Stimulated activated memory B cell treated with anti-CD40 and anti-IgM and Interleukin-4, amounts not matched to agents 10 μg/mL and 1 μg/mL and 100 μg/mL, for 72 hours (primary cell): ENCODE measurements at regions not wholly inside any gene's neighbourhood (a gene's known extent, or its start where the extent isn't known, plus 50 kb on each side); places are given as distances from the start of the nearest gene placed in this dataset.
A peak's percentile ranks its signal among the peaks of the same experiment; 100 is the strongest.

Experiments
- ATAC-seq: fragments of 150-1000 bp; cut with Tn5 transposase; 2 replicates; pipeline ENCODE4 v1.10.0; 2021
- H3K27ac Mint-ChIP-seq: one replicate; pipeline ENCODE4 v1.8.0; 2022; ENCODE audit warnings: mild to moderate bottlenecking, mixed read lengths
- H3K27me3 Mint-ChIP-seq: one replicate; pipeline ENCODE4 v1.8.0; 2022; ENCODE audit warnings: mixed read lengths
- H3K36me3 Mint-ChIP-seq: one replicate; pipeline ENCODE4 v1.8.0; 2022; ENCODE audit warnings: mixed read lengths
- H3K4me1 Mint-ChIP-seq: one replicate; pipeline ENCODE4 v1.8.0; 2022; ENCODE audit warnings: mixed read lengths
- H3K4me3 Mint-ChIP-seq: one replicate; pipeline ENCODE4 v1.8.0; 2022; ENCODE audit warnings: mild to moderate bottlenecking, moderate library complexity, mixed read lengths
- H3K9me3 Mint-ChIP-seq: one replicate; pipeline ENCODE4 v1.8.0; 2022; ENCODE audit warnings: mixed read lengths

DNA sequence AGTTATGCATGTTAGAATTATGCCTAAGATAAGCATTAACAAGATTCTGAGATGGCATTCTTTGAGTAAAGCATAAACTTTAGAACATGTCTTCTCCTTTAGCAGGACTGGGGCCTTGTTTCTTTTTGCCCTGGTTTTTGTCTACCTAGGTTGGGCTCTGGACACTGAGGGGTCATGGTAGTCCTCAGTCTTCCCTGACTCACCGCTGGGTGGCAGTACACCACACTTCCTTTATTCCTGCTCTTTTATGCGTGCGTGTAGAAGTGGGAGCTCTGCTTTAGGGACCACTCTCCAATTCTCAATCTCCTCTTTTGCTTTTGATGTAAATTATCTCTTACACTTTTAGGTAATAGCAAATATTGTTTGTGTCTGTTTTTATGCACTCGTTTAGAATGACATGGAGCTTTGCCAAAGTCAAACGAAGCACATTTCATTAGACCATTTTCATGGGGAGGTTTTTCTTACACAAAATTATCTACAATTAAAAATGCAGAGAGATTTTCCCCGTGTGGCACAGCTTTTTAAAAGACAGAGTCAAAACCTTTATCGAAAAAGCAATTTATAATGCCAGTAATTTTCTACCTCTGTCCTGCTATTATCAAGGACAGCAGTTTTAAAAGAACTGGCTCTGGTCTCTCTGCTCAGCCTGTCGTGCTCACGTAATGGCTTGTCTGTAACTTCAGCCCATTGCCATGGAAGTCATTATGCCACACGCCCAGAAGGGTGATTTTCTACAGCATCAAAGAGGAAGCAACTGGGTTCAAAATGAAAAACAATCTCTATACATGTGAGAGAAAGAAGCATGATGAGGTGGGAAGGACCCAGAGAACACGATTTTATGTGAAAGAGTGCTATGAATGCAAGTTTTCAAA, 413.9 kb downstream of the COG6 start:
- Mint-ChIP-seq H3K27ac (peak overlapping the region; percentile 69), H3K36me3 (no peaks in the 10 kb centered on the region), H3K9me3 (no peaks in the 10 kb centered on the region), H3K27me3 (no peaks in the 10 kb centered on the region), H3K4me1 (peaks cover 22% of the 10 kb centered on the region), H3K4me3 (peak overlapping the region; percentile 14)
- peak; percentile 85 for ATAC-seq

DNA sequence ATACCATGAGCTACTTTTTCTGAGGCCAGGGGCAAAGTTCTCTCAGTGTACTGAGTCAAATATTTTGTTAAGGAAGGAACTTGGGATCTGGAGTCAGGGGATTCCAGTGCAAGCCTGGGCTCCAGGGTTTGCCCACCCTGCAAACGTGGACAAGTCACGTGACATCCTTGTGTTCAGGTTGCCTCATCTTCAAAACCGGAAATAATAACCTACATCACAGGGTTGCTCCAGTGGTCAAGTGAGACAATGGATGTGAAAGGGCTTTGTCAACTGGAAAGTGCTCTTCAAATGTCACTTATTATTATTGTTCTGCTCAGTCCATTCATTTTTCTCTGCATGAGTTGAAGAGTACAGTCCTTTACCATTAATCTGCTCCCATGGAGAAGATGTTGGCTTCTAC, 414.9 kb downstream of the COG6 start:
- no peak overlapping the region for H3K27ac Mint-ChIP-seq
- H3K4me1 Mint-ChIP-seq, result peaks cover 16% of the 10 kb centered on the region
- no peaks in the 10 kb centered on the region for H3K27me3 Mint-ChIP-seq
- no peaks in the 10 kb centered on the region for H3K36me3 Mint-ChIP-seq
- H3K4me3 Mint-ChIP-seq, result no peak overlapping the region
- no peak for ATAC-seq
- no peaks in the 10 kb centered on the region for H3K9me3 Mint-ChIP-seq

DNA sequence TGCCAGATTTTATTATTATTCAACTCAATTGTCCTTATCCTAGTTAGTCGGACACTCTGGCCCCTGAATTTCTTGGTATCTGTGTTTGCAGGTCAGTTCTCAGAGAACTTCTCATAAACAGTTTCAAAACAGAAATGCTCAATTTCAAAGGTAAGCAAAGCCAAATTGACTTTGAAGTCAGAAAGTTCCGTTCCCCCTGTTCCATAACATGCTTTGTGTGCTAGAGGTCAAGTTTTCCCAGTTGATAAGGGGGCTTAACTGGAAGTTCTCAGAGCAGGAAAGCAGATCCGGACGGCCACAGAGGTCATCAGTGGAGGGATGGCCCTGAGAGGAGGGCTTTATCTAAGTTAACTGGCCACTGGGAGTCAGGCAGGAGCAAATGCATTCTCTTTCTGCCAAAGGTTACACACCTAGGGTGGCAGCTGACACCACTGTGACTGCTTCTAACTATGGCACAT, 417.2 kb downstream of the COG6 start:
- Mint-ChIP-seq H3K9me3 (peaks cover 3% of the 10 kb centered on the region), H3K4me3 (no peak overlapping the region)

DNA sequence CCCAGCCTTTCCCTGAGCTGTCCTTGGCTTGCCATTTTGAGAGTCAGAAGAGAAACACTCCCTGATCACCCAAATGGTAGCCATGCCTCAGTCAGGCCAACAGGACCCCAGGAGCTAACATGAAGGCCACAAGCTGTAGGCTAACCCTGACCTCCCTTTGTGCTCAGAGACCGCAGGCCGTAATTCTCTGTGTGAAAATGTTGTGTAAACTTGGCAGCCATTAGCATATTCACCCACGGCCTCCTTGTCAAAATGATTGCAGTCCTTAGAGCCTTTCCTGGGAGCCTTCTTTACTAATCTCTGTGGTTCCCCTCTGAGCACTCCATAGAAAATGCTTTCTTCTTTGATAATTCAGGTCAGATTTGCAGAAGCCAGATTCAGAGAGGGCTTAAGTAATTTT, 418.9 kb downstream of the COG6 start:
- Mint-ChIP-seq H3K4me1 (peaks cover 10% of the 10 kb centered on the region), H3K27ac (no peak overlapping the region), H3K9me3 (peaks cover 3% of the 10 kb centered on the region), H3K36me3 (no peaks in the 10 kb centered on the region), H3K4me3 (no peak overlapping the region), H3K27me3 (no peaks in the 10 kb centered on the region)
- ATAC-seq, result no peak

More for the DNA sequence above, 417.2 kb downstream of the COG6 start:
- H3K27ac Mint-ChIP-seq, result no peak overlapping the region
- H3K27me3 Mint-ChIP-seq, result no peaks in the 10 kb centered on the region
- no peak for ATAC-seq
- H3K4me1 Mint-ChIP-seq, result peaks cover 16% of the 10 kb centered on the region
- no peaks in the 10 kb centered on the region for H3K36me3 Mint-ChIP-seq

DNA sequence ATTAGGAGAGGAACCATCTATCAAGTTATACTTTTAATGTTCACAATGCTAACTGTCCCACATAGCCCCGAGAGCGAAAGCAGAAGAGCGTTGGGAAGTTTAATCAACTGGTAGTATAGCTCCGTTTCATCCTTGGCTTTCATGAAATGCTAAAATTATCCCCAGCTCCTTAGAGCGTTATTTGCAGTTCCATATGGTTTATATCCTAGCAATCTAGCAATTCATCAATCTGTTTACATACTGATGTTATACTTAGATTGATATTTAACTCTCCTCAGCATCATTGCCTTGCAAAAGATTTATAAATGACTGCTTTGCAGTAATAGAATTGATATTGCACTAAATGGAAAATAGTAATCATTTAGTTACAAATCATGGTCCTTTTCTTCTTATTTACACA, 419.8 kb downstream of the COG6 start:
- Mint-ChIP-seq H3K36me3 (no peaks in the 10 kb centered on the region), H3K9me3 (peaks cover 3% of the 10 kb centered on the region), H3K27me3 (no peaks in the 10 kb centered on the region), H3K4me1 (peaks cover 6% of the 10 kb centered on the region), H3K4me3 (no peak overlapping the region), H3K27ac (no peak overlapping the region)
- ATAC-seq, result no peak

DNA sequence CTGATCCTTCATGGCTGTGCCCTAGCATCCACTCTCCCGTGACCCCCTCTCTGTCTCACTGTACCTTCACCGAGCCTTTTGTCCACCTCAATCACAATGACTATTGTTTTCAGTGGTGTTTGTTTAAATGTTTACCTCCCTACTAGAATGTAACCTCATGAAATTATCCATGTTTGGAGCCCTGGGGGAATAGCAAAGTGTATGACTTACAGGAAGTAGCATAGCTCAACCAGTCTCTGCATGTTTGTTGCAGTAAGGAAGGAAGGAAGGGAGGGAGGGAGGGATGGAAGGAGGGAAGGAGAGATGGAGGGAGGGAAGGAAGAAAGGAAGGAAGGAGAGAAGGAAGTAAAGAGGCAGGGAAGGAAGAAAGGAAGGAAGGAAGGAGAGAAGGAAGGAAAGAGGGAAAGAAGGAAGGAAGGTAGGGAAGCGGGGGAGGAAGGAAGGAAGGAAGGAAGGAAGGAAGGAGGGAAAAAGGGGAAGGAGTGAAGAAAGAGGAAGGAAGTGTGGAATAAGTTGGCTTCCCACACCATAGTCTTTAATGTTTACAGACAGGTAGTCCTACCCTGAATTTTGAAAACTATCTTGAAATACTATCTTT, 421.4 kb downstream of the COG6 start:
- H3K36me3 Mint-ChIP-seq, result no peaks in the 10 kb centered on the region
- H3K9me3 Mint-ChIP-seq, result peaks cover 3% of the 10 kb centered on the region
- H3K4me1 Mint-ChIP-seq, result no peaks in the 10 kb centered on the region
- ATAC-seq, result no peak
- no peaks in the 10 kb centered on the region for H3K27me3 Mint-ChIP-seq
- no peak overlapping the region for H3K27ac Mint-ChIP-seq
- no peak overlapping the region for H3K4me3 Mint-ChIP-seq

DNA sequence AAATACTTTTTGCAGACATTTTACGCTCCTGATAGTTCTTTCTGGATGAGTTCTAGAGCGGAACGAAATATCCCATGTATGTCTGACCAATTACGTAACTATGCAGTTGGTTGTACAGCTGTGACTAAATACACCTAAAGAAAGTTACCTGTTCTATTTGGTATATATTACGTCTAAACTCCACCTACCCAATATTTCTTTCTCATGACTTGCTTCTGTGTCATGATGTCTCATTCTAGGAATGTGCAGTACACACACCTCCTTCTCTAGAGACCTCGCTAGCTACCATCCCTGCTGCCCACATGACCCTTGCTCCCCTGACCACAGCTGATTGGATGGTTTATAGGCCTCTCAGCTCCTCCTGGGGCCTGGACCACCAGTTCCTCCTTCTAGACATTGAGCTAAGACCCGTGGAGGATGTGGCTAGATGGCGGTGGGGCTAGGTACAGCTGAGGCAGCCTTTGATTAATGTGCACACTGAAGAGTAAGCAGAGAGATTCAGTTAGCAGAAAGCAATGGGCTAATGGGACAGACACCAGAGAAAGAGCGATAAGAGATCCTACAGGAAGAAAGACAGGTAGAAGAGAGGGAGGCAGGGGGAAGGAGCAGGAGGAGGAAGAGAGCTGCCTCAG, 422.1 kb downstream of the COG6 start:
- H3K27ac Mint-ChIP-seq, result no peak overlapping the region
- ATAC-seq, result no peak
- no peaks in the 10 kb centered on the region for H3K27me3 Mint-ChIP-seq
- no peak overlapping the region for H3K4me3 Mint-ChIP-seq
- peaks cover 3% of the 10 kb centered on the region for H3K9me3 Mint-ChIP-seq
- H3K4me1 Mint-ChIP-seq, result no peaks in the 10 kb centered on the region
- H3K36me3 Mint-ChIP-seq, result no peaks in the 10 kb centered on the region

DNA sequence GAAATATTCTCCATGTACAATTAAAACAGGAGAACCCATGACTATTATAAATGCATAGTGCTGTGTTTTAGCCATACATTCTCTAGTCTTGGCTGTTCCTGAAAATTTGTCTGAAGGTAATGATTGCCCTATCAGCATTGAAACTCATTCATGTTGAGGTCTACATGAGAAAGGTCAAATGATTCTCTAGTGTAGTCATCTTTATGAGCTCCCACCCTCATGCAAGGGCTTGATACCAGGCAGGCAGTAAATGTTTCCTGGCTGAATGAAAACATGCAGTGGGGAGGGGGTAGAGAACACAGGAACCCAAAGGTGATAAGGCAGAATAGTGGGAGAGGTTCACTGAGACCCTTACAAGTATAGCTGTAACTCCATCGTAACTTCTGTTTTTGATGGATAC, 424.3 kb downstream of the COG6 start:
- Mint-ChIP-seq H3K4me3 (no peak overlapping the region), H3K36me3 (no peaks in the 10 kb centered on the region)
- ATAC-seq, result no peak

DNA sequence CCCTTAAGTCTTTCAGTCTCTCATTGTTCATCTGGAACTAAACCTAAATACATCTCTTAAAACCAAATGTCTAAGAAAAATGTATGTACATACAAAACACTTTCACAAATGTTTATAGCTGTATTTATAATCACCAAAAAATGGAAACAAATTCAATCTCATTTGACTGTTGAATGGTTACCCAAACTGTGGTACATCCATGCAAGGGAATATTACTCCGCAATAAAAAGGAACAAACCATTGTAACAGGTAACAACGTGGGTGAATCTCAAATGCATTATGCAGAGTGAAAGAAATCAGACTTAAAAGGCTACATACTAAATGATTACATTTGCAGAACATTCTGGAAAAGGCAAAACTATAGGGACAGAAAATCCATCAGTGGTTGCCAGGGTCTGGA, 425.2 kb downstream of the COG6 start:
- Mint-ChIP-seq H3K27ac (no peak overlapping the region), H3K4me3 (no peak overlapping the region), H3K36me3 (no peaks in the 10 kb centered on the region), H3K9me3 (peaks cover 3% of the 10 kb centered on the region), H3K4me1 (no peaks in the 10 kb centered on the region), H3K27me3 (no peaks in the 10 kb centered on the region)
- no peak for ATAC-seq

More for the DNA sequence above, 424.3 kb downstream of the COG6 start:
- H3K9me3 Mint-ChIP-seq, result peaks cover 3% of the 10 kb centered on the region
- no peaks in the 10 kb centered on the region for H3K27me3 Mint-ChIP-seq
- H3K27ac Mint-ChIP-seq, result no peak overlapping the region
- H3K4me1 Mint-ChIP-seq, result no peaks in the 10 kb centered on the region

DNA sequence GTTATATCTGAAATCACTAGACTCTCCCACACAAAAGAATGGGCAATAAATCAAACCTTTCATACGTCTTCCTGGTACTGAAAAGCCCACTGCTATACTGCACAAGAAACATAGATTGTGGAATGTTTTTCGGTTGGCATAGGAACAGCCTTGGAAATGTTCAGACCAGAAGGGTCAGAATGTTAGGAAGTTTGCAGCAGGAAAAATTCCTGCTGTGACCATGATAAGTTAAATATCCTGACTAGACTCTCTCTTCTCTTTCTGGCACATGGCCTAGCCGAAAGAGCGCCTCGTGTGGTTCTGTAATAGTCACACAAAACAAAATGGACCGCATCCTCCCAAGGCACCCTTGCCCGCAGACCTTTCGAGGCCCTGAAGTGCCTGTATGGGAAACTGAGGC, 427.2 kb downstream of the COG6 start:
- H3K9me3 Mint-ChIP-seq, result no peaks in the 10 kb centered on the region
- ATAC-seq, result no peak
- no peaks in the 10 kb centered on the region for H3K4me1 Mint-ChIP-seq
- no peaks in the 10 kb centered on the region for H3K36me3 Mint-ChIP-seq
- H3K4me3 Mint-ChIP-seq, result no peak overlapping the region
- H3K27me3 Mint-ChIP-seq, result no peaks in the 10 kb centered on the region
- H3K27ac Mint-ChIP-seq, result no peak overlapping the region

DNA sequence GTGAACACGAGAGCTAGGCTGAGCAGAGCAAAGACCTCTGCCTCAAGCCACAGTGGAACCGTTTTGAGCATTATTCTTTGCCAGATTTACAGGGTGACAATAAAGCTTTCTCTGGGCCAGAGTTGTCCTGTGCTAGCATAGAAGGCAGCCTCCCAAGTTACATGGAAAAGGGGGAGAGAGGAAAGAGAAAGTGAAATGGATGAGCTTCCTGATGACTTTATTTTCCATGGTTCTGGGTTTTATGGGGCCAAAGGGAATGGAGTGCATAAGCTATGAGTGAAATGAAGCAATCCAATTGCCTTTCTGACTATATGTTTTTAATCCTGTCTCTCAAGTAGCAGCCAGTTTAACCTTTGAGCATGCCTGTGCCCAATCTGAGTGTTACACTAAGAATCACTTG, 428.4 kb downstream of the COG6 start:
- no peaks in the 10 kb centered on the region for H3K9me3 Mint-ChIP-seq
- no peaks in the 10 kb centered on the region for H3K4me1 Mint-ChIP-seq
- ATAC-seq, result no peak

DNA sequence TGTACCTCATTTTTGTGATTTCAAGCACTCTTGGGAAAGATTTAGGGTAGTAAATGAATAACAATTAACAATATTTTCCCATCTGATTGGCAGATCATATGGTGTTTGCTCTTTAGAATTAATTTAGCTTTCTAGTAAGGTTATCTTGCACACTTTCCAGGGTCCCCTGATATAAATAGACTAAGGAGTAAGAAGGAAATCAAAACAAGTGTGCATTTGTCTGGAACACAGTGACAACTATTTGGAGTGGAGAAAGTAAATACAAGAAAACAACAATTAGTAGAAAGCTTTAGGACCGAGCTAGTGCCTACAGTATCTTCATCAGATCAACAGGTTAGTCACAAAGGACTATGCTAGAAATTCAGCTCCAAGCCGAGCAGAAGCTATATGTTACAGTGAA, 429.5 kb downstream of the COG6 start:
- H3K36me3 Mint-ChIP-seq, result no peaks in the 10 kb centered on the region
- no peak overlapping the region for H3K27ac Mint-ChIP-seq

More for the DNA sequence above, 428.4 kb downstream of the COG6 start:
- no peaks in the 10 kb centered on the region for H3K36me3 Mint-ChIP-seq
- no peaks in the 10 kb centered on the region for H3K27me3 Mint-ChIP-seq
- no peak overlapping the region for H3K4me3 Mint-ChIP-seq
- H3K27ac Mint-ChIP-seq, result no peak overlapping the region

DNA sequence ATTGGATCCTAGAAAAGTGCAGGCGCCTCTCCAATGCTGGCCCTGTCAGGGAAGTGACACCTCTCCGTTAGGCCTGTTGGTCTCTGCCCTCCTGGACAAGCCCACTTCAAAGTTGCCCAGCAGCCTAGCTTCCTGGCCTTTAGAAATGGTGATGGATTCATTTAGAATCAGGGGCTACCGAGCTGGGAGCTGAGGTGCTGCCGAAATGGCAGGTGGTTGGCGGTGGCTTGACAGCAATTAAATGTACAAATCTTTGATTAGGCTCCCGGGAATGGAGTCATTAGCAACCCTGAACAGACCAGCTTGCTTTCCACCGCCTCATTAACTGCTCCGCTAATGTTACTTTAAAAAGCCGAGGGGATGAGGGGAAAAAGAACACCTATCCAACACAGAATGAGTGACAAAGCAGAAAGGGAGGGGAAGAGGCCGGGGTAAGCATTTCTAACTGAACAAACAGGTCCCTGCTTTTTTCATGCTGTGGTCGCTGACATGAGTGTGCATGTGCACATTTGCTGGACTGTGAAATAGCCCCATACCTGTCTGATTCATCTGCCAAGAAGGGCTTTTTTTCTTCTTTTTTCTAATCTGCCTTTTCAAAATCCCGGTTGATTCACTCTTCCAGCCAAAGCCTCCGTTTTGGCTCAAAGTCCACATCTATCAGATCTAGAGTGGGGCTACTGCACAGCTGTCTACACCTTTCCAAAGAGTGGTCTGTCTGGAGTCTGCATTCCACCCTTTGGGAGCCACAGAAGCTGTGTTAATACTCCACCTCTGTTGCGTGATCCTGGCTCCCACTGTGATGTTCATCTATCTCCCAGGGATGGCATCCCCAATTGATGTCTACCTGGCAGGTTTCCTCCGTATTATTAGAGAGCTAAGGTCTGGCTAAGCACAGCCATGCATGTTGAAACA, 431.9 kb downstream of the COG6 start:
- H3K4me1 Mint-ChIP-seq, result no peaks in the 10 kb centered on the region
- no peaks in the 10 kb centered on the region for H3K9me3 Mint-ChIP-seq
- no peaks in the 10 kb centered on the region for H3K36me3 Mint-ChIP-seq
- H3K27ac Mint-ChIP-seq, result no peak overlapping the region
- no peak for ATAC-seq
- no peaks in the 10 kb centered on the region for H3K27me3 Mint-ChIP-seq
- no peak overlapping the region for H3K4me3 Mint-ChIP-seq

More for the DNA sequence above, 429.5 kb downstream of the COG6 start:
- Mint-ChIP-seq H3K4me1 (no peaks in the 10 kb centered on the region), H3K4me3 (no peak overlapping the region), H3K9me3 (no peaks in the 10 kb centered on the region), H3K27me3 (no peaks in the 10 kb centered on the region)
- no peak for ATAC-seq

DNA sequence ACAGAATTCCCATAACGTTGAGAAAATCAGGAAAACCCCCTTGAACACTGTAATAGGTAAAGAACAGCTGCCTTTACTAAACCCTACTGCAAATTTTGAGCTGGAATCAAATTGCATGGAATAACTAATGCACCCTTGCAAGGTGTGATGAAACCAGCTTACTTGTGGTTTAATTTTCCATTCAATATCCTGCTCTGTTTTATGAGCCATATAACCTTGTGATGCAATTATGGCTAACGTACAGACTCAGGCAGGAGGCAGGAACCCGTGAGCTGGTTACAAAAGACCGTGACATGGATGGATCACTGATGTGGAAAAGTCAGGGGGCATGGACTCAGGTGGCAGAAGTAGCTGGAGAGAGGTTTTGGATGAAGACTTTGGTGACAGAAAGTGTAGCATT, 438.6 kb downstream of the COG6 start:
- Mint-ChIP-seq H3K27me3 (no peaks in the 10 kb centered on the region), H3K27ac (no peak overlapping the region), H3K4me1 (no peaks in the 10 kb centered on the region), H3K4me3 (no peak overlapping the region), H3K36me3 (peaks cover 7% of the 10 kb centered on the region), H3K9me3 (peaks cover 7% of the 10 kb centered on the region)
- no peak for ATAC-seq
